ENCODE measurements at regions not wholly inside any gene's neighbourhood (a gene's known extent, or its start where the extent isn't known, plus 50 kb on each side); places are given as distances from the start of the nearest gene placed in this dataset.

DNA sequence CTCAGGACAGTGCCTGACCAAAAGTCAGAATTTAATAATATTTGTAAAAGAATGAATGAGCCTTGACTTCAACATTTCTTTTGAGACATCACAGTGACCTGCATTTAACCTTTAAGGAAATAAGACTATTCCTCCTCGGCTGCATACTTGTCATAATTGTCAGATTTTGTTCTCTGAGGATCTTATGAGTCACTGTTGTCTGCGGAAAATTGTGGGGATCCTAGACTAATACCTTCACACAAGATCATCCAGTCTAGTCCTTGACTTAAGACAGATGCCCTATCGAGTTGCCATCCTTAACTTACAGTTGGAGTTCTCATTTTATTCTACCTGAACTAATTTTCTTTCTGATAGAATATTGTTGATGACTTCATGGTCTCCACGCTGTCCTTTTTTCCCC, 198.4 kb downstream of the DLEU7 start:
- DNase-seq (ENCODE audit: low read depth), result no peak
- TF ChIP-seq MYC (IDR thresholded peaks at IDR 0.05; ENCODE audit: low read depth, low read length), result no peak
- TF ChIP-seq, protein P1, sequence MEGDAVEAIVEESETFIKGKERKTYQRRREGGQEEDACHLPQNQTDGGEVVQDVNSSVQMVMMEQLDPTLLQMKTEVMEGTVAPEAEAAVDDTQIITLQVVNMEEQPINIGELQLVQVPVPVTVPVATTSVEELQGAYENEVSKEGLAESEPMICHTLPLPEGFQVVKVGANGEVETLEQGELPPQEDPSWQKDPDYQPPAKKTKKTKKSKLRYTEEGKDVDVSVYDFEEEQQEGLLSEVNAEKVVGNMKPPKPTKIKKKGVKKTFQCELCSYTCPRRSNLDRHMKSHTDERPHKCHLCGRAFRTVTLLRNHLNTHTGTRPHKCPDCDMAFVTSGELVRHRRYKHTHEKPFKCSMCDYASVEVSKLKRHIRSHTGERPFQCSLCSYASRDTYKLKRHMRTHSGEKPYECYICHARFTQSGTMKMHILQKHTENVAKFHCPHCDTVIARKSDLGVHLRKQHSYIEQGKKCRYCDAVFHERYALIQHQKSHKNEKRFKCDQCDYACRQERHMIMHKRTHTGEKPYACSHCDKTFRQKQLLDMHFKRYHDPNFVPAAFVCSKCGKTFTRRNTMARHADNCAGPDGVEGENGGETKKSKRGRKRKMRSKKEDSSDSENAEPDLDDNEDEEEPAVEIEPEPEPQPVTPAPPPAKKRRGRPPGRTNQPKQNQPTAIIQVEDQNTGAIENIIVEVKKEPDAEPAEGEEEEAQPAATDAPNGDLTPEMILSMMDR (IDR thresholded peaks at IDR 0.05; ENCODE audit: low read depth, low read length), result no peak
- TF ChIP-seq, protein P2, sequence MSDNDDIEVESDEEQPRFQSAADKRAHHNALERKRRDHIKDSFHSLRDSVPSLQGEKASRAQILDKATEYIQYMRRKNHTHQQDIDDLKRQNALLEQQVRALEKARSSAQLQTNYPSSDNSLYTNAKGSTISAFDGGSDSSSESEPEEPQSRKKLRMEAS (IDR thresholded peaks at IDR 0.05; ENCODE audit: low read depth, low read length), result no peak
- H3K4me3 ChIP-seq (ENCODE audit: low read depth, low read length), result no peak overlapping the region

DNA sequence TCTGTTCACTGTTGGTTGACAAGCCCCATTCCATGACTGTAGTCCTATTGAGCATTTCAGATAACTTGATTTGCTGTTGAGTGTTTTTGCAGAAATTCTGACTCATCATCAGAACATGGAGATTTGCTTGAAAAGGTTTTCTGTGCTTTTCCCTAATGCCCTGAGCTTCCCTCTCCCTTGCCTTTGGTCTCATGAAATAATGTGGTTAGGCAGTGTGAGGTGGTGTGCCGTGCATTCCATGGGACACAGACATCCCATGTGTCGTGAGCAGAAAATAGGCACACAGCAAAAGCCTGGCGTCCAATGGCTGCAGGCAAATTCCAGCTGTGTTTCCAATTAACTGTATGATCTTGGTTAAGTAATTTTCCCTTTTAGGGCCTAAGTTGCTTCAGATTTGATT, 197.4 kb downstream of the DLEU7 start:
- no peak for DNase-seq (ENCODE audit: low read depth)
- TF ChIP-seq, protein P1 (IDR thresholded peaks at IDR 0.05; ENCODE audit: low read depth, low read length), result no peak
- TF ChIP-seq, protein P2 (IDR thresholded peaks at IDR 0.05; ENCODE audit: low read depth, low read length), result no peak
- TF ChIP-seq MYC (IDR thresholded peaks at IDR 0.05; ENCODE audit: low read depth, low read length) (no peak), POLR2A (IDR thresholded peaks at IDR 0.05; ENCODE audit: extremely low read depth, insufficient read length) (no peak)
- H3K4me3 ChIP-seq (ENCODE audit: low read depth, low read length), result no peak overlapping the region

DNA sequence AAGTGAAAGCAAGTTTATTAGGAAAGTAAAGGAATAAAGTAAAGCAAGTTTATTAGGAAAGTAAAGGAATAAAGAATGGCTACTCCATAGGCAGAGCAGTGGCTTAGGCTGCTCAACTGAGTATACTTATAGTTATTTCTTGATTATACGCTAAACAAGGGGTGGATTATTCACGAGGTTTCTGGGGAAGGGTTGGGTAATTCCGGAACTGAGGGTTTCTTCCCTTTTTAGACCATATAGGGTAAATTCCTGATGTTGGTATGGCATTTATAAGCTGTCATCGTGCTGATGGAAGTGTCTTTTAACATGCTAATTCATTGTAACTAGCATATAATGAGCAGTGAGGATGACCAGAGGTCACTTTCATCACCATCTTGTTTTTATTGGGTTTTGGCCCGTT, 194.3 kb downstream of the DLEU7 start:
- no peak overlapping the region for H3K4me3 ChIP-seq (ENCODE audit: low read depth, low read length)
- TF ChIP-seq, protein P1 (IDR thresholded peaks at IDR 0.05; ENCODE audit: low read depth, low read length), result no peak
- no peak for TF ChIP-seq MYC (IDR thresholded peaks at IDR 0.05; ENCODE audit: low read depth, low read length)
- no peak for TF ChIP-seq POLR2A (IDR thresholded peaks at IDR 0.05; ENCODE audit: extremely low read depth, insufficient read length)
- TF ChIP-seq, protein P2 (IDR thresholded peaks at IDR 0.05; ENCODE audit: low read depth, low read length), result no peak
- DNase-seq (ENCODE audit: low read depth), result no peak

DNA sequence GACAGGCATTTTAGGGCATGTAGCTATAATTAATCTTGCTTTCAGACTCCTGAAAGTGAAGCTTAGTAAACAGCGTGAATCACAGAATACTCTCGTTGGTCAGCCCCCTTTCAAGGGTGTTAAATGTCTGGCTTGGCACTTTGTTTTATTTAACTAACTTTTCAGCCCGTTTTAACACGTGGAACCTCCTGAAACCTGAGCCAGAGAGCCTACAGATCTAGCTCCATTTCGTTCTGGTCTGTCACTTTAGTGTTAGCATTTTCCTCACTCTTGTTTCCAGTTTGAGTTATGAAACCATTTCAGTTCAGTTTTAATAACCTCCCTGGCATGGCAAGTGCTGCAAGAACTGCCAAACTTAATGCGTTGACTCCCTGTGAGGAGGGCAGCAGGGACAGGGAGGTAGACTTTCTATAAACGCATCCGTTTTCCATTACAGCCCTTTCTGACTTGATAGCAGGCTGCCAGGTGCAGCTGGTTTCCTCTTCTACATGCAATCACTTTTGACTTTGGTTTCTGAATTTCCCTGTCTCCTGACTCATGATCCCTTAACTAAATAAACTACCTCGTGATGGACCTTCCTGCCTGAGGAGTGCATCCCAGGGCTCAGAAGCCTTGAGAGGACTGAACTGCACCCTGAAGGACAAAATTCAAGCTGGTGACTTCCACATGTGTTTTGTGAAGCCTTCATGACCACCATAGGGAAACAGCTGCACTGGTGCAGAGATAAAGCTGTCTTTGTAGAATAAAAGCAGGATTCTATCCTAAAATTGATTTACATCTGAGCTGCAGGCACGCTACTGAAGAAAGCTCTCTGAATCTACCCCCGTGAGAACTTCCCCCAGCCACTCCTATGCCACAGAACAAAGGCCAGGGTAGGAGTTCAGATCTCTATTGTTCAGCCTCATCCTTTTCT, 192.6 kb downstream of the DLEU7 start:
- TF ChIP-seq, protein P1 (IDR thresholded peaks at IDR 0.05; ENCODE audit: low read depth, low read length), result no peak
- no peak for TF ChIP-seq POLR2A (IDR thresholded peaks at IDR 0.05; ENCODE audit: extremely low read depth, insufficient read length)
- TF ChIP-seq, protein P2 (IDR thresholded peaks at IDR 0.05; ENCODE audit: low read depth, low read length), result no peak
- no peak for TF ChIP-seq MYC (IDR thresholded peaks at IDR 0.05; ENCODE audit: low read depth, low read length)
- H3K4me3 ChIP-seq (ENCODE audit: low read depth, low read length), result no peak overlapping the region
- DNase-seq (ENCODE audit: low read depth), result no peak

DNA sequence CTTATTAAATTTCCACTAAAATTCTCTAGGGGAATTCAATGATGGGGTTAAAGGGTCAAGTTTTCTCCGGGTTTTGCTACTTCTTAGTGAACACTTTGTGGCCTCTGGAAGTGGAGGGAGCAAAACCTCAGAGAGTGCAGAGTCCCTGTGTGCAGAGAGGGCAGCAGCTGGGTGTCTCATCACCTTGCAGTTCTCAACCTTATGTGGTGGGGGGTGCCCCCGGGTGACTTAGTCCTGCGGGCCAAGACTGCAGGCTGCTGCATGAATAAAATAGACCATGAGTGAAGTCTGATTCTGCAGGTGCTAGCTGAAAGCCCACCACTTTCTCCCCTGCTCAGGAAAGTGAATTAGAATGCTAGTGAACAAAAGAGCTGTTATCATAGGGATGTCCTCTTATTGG, 191.6 kb downstream of the DLEU7 start:
- TF ChIP-seq POLR2A (IDR thresholded peaks at IDR 0.05; ENCODE audit: extremely low read depth, insufficient read length) (no peak), MYC (IDR thresholded peaks at IDR 0.05; ENCODE audit: low read depth, low read length) (no peak)
- TF ChIP-seq, protein P1 (IDR thresholded peaks at IDR 0.05; ENCODE audit: low read depth, low read length), result no peak
- TF ChIP-seq, protein P2 (IDR thresholded peaks at IDR 0.05; ENCODE audit: low read depth, low read length), result no peak
- no peak overlapping the region for H3K4me3 ChIP-seq (ENCODE audit: low read depth, low read length)
- no peak for DNase-seq (ENCODE audit: low read depth)
